HTR-8/SVneo (cell line): ENCODE measurements at regions not wholly inside any gene's neighbourhood (a gene's known extent, or its start where the extent isn't known, plus 50 kb on each side); places are given as distances from the start of the nearest gene placed in this dataset.

Experiments used
- DNase-seq: peaks from one replicate; pipeline ENCODE4 v3.0.0; 2011; ENCODE audit warnings: low spot score, mixed read lengths; ENCODE audit not compliant: insufficient read length
- FAIRE-seq: peaks from 2 replicates; lab custom pipeline; 2011; peaks lifted over from hg19 to GRCh38; lab: Jason Lieb, UNC

DNA sequence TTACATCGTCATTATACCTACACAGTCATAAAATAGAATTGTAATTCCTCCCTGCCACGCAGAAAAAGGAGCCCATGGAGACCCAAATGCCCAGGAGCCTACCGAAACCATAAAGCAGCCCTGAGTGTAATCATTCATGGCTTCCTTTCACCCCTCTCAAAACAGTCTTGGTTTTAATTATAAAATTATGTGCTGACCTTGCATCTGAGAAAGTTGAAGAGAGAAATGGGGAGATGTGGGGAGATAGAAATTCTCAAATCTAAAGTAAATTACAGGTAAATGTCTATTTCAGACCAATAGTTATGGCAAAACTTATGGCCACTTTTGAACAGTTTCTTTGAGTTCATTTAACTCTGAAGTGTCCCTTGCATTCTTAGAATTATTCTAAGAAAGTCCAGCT, 1068.8 kb downstream of the BCL11A start:
- no peak for DNase-seq
- no peak for FAIRE-seq

DNA sequence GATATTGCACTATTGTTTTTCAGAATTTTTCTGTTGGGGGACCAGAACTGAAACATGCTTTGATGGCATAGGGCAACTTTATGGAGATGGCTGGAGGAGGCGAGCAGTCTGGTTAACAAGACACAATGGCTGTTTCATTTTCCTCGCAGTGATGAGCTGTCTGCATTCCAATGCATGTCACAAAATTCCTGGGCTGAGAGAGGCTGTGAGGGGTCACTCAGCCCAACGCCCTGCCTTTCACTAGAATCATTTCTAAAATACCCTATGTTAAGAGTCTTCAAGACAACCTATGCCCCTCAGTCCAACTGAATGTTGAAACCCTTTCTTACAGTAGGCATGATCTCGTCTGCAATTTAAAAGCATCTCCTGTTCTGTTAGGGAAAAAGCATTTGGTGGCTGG, 1090.0 kb downstream of the BCL11A start:
- no peak for DNase-seq
- no peak for FAIRE-seq

DNA sequence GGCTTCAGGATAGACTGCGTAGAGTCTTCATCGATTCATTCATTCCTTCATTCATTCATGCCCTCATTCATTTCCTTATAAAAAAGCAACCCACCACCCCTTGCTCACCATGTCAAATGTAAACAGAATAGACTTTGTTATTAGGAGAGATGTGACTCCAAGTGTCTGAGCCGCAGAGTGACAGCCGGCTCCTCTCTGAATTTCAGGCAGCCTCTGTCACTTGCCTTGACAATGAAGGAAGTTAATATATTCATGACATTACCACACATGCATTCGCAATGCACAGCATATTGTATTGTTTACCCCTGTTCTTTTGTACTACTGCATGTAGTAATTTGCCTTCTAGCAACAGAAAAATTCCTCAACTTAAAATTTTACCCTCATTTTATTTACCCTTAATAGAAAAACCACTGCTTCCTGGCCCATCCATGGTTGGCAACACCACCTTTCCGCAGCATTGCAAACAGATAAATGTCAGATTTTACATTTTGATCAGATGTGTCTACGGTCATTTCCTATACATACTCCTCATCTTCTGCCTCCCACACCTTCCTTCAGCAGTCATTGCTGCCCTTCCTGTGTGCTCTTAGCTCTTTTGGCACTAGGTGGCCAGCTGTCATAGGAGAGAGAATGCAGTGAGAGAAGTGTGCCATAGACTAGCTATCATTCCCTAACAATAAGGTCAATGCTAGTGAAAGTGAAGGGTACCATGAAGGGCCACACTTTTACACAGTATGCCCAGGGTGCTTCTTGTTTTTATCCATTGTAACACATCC, 1090.8 kb downstream of the BCL11A start:
- DNase-seq = no peak
- no peak for FAIRE-seq

DNA sequence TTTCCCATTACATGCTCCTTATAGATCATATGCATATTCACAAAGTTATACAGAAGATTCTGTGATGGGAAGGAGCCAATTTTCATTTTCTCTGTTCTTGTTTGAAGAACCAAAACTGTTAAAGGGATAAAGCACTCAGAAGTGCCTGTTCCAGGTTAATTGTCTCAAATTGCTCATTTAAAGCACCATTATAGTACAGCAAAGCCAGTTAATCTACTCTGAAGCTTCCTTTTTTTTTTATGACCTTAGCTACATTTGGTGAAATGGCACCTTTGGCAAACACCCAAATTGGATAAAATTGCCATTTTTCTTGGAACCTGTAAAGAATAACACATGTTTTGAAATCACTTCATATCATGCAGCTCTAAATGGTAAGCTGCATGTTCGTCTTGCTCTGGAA, 1092.3 kb downstream of the BCL11A start:
- FAIRE-seq (no peak), DNase-seq (no peak)

DNA sequence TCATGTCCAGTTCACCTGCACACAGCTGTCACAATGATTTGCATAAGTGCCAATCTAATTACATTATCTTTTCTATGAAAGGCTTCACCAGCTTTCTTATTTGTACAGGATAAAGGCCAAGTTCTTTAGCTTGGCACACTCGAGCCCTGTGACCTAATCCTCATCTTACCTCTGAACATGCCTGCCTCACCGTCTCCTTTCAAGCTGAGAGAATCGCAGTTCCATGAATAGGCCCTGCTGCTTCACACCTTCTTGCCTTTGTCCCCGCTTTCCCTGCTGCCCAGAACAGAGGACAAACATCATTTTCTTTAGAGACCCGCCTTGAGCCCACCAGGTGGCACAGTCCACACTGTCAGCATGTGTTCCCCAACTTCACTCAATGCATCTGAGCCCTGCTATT, 1094.7 kb downstream of the BCL11A start:
- no peak for FAIRE-seq
- no peak for DNase-seq

DNA sequence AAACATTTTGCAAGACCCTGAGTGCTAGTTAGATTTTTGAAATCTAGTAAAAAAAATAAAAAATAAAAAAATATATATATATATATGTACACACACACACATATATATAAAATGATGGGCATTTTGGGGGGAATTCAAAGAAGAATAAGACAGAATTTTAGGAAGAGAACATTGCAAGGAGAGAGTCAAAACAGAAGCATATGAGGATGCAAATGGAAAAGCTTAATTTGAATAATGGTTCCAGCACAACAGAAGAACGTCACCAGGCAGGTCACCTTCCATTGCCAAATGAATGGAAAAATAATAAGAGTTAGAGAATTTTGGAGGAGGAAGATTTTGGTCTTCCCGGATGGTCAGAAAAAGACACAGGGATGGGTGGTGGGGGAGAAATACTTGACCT, 1097.2 kb downstream of the BCL11A start:
- DNase-seq = no peak
- no peak for FAIRE-seq

- FAIRE-seq (no peak), DNase-seq (no peak)
Observed at GRCh38 chr2:59449274-59449673, 1104.2 kb downstream of the BCL11A start.

- DNase-seq (no peak), FAIRE-seq (no peak)
Observed at GRCh38 chr2:59440491-59440890, 1113.0 kb downstream of the BCL11A start.

DNA sequence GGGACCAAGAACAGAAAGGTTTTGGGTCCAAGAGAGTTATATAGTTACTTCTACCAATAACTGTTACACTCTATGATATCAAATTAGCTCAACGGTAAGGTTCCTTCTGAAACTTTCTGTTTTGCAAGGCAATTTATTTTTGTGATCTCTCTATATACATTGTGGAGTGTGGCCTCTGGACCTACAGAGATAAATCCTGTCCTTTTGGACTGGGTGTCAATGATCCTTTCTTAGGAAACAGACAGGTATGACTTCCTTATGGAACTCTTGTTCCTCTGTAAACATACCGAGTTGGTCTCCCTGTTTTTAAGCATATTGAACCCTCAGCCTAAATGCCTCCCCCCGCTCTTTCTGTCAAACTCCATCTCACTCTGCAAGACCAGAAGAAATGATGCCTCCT, 1117.8 kb downstream of the BCL11A start:
- DNase-seq (no peak), FAIRE-seq (no peak)

GRCh38 chr2:59428940-59429339, 1124.5 kb downstream of the BCL11A start:
- FAIRE-seq = no peak

DNA sequence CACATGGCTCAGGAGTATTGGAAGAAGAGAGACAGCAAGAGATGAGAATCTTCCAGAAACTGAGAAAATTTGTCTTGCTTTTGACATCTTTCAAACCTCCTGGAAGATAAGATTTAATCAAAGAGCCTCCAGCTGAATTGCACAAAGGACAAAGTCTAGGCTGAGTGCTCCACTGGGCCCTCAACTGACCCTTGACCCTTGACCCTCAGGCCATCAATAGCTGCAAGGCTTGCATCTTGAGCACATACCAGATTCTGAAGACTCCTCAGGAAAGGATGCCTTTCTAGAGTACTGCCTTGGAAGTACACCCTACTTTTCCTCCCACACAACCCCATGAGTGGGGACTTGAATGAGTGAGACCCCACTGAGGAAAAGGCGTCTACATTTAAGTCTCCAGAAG, 1125.5 kb downstream of the BCL11A start:
- no peak for DNase-seq
- no peak for FAIRE-seq

More at GRCh38 chr2:59428940-59429339, 1124.5 kb downstream of the BCL11A start:
- no peak for DNase-seq

GRCh38 chr2:59425247-59425646, 1128.2 kb downstream of the BCL11A start:
- DNase-seq (peak; percentile 3), FAIRE-seq (no peak)

DNA sequence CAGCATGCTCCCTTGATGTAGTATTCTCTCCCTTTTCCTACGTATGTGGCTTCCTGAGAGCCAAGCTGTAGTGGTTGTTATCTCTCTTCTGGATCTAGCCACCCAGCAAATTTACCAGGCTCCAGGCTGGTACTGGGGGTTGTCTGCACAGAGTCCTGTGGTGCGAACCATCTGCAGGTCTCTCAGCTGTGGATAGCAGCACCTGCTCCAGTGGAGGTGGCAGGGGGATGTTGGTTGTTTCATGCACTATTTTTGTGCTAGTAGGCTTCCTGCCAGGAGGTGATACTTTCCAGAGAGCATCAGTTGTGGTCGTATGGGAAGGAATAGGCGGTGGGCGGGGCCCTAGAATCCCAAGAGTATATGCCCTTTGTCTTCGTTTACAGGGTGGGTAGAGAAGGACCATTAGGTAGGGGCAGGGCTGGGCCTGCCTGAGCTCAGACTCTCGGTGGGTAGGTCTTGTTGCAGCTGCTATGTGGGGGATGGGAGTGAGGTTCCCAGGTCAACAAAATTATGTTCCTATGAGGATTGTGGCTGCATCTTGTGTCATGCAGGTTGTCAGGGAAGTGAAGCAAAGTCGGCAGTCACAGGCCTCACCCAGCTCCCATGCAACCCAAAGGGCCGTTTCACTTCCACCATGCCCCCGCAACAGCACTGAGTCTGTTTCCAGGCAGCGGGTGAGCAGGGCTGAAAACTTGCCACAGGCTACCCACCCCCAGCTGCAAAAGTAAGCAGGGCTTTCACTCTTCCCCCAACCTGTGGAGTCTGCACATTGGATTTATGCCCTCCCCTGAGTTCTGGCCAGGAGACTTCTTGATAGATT, 1139.5 kb downstream of the BCL11A start:
- DNase-seq = no peak
- FAIRE-seq = no peak

GRCh38 chr2:59399126-59399525, 1154.3 kb downstream of the BCL11A start:
- DNase-seq (no peak), FAIRE-seq (no peak)

DNA sequence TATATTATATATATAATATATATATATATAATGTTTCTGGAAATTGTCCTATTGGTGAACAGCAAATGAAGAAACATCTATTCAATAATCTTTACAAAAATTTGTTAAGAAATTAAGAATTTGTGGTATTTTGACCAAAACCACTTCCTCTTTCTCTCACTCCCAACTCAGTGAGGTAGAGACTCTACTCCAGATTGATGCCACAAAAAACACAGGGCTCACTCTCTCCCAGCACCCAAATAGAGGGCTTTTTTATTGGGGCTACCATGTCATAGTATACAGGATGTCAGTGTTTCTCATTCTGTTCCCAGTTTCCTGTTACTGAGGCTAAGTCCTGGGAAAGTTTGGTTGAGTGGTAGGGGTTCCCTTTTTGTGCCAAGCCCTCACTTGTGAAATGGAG, 1155.4 kb downstream of the BCL11A start:
- FAIRE-seq (no peak), DNase-seq (no peak)

- no peak for FAIRE-seq
Observed at GRCh38 chr2:59395119-59395518, 1154.0 kb upstream of the FANCL start.

GRCh38 chr2:59391896-59392295, 1150.8 kb upstream of the FANCL start:
- DNase-seq = no peak
- FAIRE-seq = no peak

More at GRCh38 chr2:59395119-59395518, 1154.0 kb upstream of the FANCL start:
- no peak for DNase-seq

DNA sequence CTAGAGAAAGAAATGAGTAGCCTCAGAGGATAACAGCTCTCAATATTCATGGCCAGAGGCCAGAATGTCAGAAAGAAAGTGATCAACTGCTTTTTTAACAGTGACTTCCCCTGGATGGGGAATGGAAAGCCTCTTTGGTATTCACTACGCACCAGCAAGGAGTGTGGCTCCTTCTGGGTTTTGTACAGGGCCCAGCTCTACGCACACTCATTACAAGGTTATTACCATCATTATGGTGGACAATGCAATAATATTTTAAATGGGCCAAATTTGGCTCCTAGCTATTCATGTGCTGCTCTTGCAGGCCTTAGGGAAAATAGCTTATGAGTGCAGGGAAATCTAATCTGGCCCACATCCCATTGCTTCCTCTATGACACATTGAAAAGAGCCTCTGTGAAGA, 1149.5 kb upstream of the FANCL start:
- FAIRE-seq (no peak), DNase-seq (no peak)

DNA sequence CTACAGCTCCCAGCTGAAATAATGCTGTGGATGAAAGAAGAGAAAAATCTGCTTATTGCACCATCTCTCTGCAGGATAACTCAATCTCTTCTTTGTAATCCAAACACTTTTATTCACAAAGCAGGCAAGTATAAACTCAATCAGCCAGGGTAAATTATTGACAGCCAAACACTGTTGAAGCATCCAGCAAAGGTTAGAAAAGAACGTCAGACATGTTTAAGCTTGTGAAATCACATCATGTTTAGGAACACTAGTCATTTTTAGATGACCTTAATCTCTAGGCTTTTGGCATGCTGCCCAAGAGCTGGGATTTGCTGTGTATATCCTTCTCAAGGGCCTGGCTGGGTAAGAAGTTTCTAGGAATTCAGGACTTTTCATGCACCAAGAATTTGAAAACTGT, 1148.1 kb upstream of the FANCL start:
- no peak for DNase-seq
- FAIRE-seq = no peak

DNA sequence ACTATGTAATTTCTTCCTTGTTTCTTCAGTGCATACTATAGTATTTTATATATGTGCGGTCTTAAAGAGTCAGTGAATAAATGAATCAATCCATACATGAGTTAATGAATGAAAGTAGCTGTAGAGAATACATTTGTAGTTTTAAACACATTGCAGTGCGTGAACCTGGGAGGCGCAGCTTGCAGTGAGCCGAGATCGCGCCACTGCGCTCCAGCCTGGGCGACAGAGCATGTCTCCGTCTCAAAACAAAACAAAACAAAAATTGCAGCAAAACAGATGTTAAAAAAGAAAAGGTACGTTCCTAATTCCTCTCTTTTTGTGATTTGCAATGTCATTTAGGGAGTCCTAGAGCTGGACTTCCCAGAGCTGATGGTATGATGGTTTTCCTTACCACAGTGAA, 1144.8 kb upstream of the FANCL start:
- DNase-seq (no peak), FAIRE-seq (no peak)

- DNase-seq (no peak), FAIRE-seq (no peak)
Observed at GRCh38 chr2:59383473-59383872, 1142.3 kb upstream of the FANCL start.

- DNase-seq = no peak
- no peak for FAIRE-seq
Observed at GRCh38 chr2:59378127-59378526, 1137.0 kb upstream of the FANCL start.
